Endothelial cell (in vitro differentiated cells): ENCODE measurements at regions not wholly inside any gene's neighbourhood (a gene's known extent, or its start where the extent isn't known, plus 50 kb on each side); places are given as distances from the start of the nearest gene placed in this dataset.

ENCODE experiments used
- DNase-seq: peaks from one replicate; pipeline ENCODE4 v3.0.0; 2021; ENCODE audit warnings: low spot score
- H3K27ac Mint-ChIP-seq: one replicate; pipeline ENCODE4 v1.8.0; 2021; ENCODE audit warnings: mixed read lengths, inconsistent platforms; ENCODE audit not compliant: unreplicated experiment
- H3K27me3 Mint-ChIP-seq: one replicate; pipeline ENCODE4 v1.8.0; 2021; ENCODE audit warnings: mild to moderate bottlenecking, moderate library complexity, mixed read lengths, inconsistent platforms; ENCODE audit not compliant: unreplicated experiment
- H3K36me3 Mint-ChIP-seq: one replicate; pipeline ENCODE4 v1.8.0; 2021; ENCODE audit warnings: mild to moderate bottlenecking, low read depth, mixed read lengths, inconsistent platforms; ENCODE audit not compliant: unreplicated experiment
- H3K4me1 Mint-ChIP-seq: one replicate; pipeline ENCODE4 v1.8.0; 2021; ENCODE audit warnings: mild to moderate bottlenecking, mixed read lengths, inconsistent platforms; ENCODE audit not compliant: unreplicated experiment
- H3K4me3 Mint-ChIP-seq: one replicate; pipeline ENCODE4 v1.8.0; 2021; ENCODE audit warnings: mild to moderate bottlenecking, mixed read lengths, inconsistent platforms; ENCODE audit not compliant: unreplicated experiment
- H3K9me3 Mint-ChIP-seq: one replicate; pipeline ENCODE4 v1.8.0; 2021; ENCODE audit warnings: mixed read lengths, inconsistent platforms; ENCODE audit not compliant: unreplicated experiment
- TF ChIP-seq, protein P1 (sequence below): fragments of 200-600 bp; sonication (generic); IDR thresholded peaks from one replicate; pipeline ENCODE4 v1.5.0; 2021; ENCODE audit warnings: antibody characterized with exemption; ENCODE audit not compliant: unreplicated experiment

DNA sequence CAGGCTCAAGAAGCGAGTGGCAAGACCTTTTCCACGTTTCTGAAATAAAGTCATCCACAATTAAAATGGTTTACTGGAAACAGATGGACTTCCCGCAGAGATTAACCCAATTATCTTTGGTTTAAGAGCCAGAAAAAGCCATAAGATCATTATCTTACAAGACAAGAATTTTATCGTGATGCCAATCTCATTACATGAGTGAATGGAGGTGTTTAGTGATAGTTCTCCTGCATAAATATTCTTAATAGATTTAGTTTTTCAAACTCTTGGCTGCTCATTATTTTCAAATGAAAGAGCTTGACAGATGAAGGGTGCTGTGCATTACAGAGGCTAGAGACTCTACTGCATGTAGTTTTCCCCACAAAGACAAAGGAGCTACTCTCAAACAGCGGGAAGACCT lies 1028.4 kb upstream of the PIK3C3 start:
- no peaks in the 10 kb centered on the region for H3K9me3 Mint-ChIP-seq
- no peak for DNase-seq
- no peak overlapping the region for H3K27ac Mint-ChIP-seq
- no peaks in the 10 kb centered on the region for H3K4me1 Mint-ChIP-seq
- H3K36me3 Mint-ChIP-seq = no peaks in the 10 kb centered on the region
- TF ChIP-seq, protein P1, sequence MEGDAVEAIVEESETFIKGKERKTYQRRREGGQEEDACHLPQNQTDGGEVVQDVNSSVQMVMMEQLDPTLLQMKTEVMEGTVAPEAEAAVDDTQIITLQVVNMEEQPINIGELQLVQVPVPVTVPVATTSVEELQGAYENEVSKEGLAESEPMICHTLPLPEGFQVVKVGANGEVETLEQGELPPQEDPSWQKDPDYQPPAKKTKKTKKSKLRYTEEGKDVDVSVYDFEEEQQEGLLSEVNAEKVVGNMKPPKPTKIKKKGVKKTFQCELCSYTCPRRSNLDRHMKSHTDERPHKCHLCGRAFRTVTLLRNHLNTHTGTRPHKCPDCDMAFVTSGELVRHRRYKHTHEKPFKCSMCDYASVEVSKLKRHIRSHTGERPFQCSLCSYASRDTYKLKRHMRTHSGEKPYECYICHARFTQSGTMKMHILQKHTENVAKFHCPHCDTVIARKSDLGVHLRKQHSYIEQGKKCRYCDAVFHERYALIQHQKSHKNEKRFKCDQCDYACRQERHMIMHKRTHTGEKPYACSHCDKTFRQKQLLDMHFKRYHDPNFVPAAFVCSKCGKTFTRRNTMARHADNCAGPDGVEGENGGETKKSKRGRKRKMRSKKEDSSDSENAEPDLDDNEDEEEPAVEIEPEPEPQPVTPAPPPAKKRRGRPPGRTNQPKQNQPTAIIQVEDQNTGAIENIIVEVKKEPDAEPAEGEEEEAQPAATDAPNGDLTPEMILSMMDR = no peak
- no peaks in the 10 kb centered on the region for H3K27me3 Mint-ChIP-seq
- no peak overlapping the region for H3K4me3 Mint-ChIP-seq

DNA sequence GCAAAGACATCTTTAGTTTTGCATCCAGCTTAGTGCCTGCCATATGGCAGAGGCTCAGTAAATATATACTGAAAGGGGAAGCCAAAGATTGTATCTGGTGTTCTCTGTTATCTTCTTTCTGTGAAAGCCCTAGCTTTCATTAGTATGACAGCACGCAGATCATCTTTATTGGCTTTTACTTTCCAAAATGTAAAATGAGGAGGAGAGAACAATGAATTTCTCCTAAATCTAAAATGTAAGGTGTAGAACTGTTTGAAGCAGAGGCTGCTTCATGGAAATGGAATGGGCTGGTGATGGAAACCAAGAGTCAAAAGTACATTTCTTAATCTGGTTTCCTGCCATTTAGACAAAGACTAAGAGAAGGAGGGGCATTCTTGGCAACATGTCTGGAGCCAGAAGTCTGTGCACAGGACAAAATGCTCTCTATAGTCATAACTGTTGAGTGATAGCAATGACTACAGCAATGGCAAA lies 1029.9 kb upstream of the PIK3C3 start:
- Mint-ChIP-seq H3K27me3 (no peaks in the 10 kb centered on the region), H3K9me3 (no peaks in the 10 kb centered on the region), H3K4me3 (no peak overlapping the region), H3K4me1 (no peaks in the 10 kb centered on the region), H3K36me3 (no peaks in the 10 kb centered on the region), H3K27ac (no peak overlapping the region)
- no peak for DNase-seq
- TF ChIP-seq, protein P1 = no peak

DNA sequence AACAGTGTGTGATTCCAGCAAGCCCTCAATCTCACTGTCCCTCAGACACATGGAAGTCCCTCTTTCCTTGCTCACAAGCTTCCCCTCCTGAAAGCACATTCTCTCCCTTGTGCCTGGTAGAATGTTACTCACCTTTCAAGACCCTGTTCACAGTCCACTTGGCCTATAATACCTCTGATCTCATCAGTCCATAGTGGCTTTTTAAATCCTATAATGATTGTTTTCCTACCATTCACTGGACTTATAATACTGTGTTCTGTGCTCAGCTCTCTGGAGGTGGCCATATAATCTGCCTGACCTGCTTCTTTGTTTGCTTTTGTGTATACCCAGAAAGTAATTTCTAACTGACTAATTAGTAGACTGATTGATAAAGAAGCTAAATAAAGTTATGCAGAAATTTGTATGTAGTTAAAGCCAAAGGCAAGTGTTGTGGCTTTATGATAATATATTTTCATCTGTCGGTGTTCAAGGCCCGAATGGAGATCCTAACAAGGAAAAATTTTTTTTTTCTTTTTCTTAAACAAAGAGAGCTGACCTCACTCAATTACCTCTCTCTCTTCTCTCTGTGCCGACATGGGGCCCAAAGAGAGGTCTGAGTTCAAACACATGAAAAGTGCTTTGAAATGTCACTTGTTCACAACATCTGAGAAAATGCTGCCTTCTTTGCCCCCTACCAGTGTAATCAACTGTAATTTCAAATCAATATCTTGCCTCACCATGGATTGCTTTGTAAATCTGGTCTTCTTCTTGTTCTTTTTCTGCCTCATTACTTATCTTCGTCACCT lies 1033.0 kb upstream of the PIK3C3 start:
- no peaks in the 10 kb centered on the region for H3K9me3 Mint-ChIP-seq
- no peak for DNase-seq
- H3K27ac Mint-ChIP-seq = no peak overlapping the region
- H3K36me3 Mint-ChIP-seq = no peaks in the 10 kb centered on the region
- TF ChIP-seq, protein P1 = no peak
- H3K27me3 Mint-ChIP-seq = no peaks in the 10 kb centered on the region
- no peaks in the 10 kb centered on the region for H3K4me1 Mint-ChIP-seq
- no peak overlapping the region for H3K4me3 Mint-ChIP-seq

DNA sequence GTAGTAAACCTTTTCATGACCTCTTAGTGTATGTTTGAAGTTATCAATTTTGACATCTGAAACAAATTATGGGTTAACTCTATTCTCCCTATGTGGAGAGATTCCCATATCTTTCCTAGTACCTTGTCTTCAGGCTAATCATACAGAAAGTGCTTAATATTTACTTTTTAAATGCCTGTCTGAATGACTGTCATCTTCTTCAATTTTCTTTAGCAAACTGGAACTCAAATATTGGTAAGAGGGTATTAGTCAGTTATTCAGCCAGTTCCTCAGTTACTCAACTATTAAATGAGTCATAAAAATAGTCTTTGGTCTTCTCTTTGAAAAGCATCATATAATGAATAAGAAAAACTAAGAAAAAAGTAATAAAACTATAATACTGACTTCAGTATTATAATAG lies 1038.0 kb upstream of the PIK3C3 start:
- no peaks in the 10 kb centered on the region for H3K36me3 Mint-ChIP-seq
- no peaks in the 10 kb centered on the region for H3K27me3 Mint-ChIP-seq
- H3K9me3 Mint-ChIP-seq = no peaks in the 10 kb centered on the region
- TF ChIP-seq, protein P1 = no peak
- H3K27ac Mint-ChIP-seq = no peak overlapping the region
- H3K4me3 Mint-ChIP-seq = no peak overlapping the region
- no peak for DNase-seq
- no peaks in the 10 kb centered on the region for H3K4me1 Mint-ChIP-seq

DNA sequence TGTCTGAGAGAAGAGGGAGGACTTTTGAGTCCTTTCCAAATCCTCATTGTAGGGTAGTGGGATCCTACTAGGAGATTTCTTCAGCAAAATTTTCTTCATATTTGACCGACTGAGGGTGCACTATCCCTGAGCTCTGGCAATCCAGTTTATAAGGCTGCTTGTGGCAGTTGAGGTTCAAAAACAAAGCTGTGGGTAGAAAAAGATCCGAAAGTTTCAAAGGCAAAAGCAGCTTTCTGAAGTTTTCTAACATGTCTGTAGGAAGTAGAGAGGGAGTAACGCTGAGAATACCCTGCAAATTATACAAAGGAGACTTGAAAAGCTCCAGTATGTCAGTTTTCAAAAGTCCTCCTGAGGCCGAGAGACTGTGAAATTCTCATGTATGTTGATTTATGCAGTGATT lies 1039.3 kb upstream of the PIK3C3 start:
- H3K4me1 Mint-ChIP-seq = no peaks in the 10 kb centered on the region
- no peak for DNase-seq
- TF ChIP-seq, protein P1 = no peak
- no peaks in the 10 kb centered on the region for H3K36me3 Mint-ChIP-seq
- no peaks in the 10 kb centered on the region for H3K27me3 Mint-ChIP-seq
- no peak overlapping the region for H3K27ac Mint-ChIP-seq
- H3K4me3 Mint-ChIP-seq = no peak overlapping the region
- no peaks in the 10 kb centered on the region for H3K9me3 Mint-ChIP-seq
